ENCODE measurements at regions not wholly inside any gene's neighbourhood (a gene's known extent, or its start where the extent isn't known, plus 50 kb on each side); places are given as distances from the start of the nearest gene placed in this dataset.
"Not testable (repeated sequence)": the region's sequence is repeated elsewhere in the genome, so short reads cannot be mapped to it uniquely, and the experiment has no call there.

DNA sequence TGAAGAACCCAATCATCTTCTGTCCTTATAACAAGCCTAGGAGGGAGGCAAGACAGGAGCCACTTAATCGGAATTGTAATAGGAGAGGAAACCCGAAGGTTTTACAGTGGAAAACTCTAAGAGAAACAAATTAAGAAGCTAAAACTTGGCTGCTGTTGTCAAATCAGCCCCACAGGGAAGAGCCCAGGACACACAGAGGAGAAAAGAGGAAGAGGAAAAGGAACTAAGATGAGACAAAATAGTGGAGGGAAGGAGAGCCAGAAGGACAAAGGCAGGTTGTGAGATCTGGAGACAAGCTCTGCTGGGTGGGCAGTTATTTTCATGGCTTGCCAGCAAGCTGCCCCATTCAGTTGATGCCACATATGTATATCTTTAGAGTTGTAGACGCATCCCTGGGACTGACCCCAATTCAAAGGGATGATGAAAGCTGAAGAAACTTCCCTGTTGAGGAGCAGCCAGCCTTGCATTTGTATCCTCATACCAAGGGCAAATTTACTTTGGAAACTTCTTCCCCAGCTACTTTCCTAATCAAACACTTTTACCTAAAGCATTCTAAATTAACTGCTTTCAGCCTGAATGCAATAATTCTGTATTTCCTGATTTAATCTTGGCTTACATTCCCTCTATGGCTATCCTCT lies 499.8 kb upstream of the MEIS1 start:
- Histone ChIP-seq H3K9me3 (ENCODE audit: severe bottlenecking) (no peaks in the 10 kb centered on the region), H3K27ac (ENCODE audit: poor library complexity, severe bottlenecking) (no peak overlapping the region), H3K36me3 (ENCODE audit: low read depth) (no peaks in the 10 kb centered on the region), H3K4me1 (ENCODE audit: insufficient read depth, poor library complexity, severe bottlenecking) (peaks cover 9% of the 10 kb centered on the region), H3K27me3 (ENCODE audit: insufficient read depth, poor library complexity, severe bottlenecking) (no peaks in the 10 kb centered on the region), H3K4me3 (ENCODE audit: severe bottlenecking) (no peak overlapping the region)
- ATAC-seq (ENCODE audit: low read depth) (no peak), DNase-seq (ENCODE audit: low spot score) (no peak)
- TF ChIP-seq CTCF (IDR thresholded peaks at IDR 0.05; ENCODE audit: poor library complexity, severe bottlenecking), result no peak

- no peak for TF ChIP-seq CTCF (IDR thresholded peaks at IDR 0.05; ENCODE audit: poor library complexity, severe bottlenecking)
- no peak overlapping the region for H3K4me3 ChIP-seq (ENCODE audit: severe bottlenecking)
- no peak overlapping the region for H3K27ac ChIP-seq (ENCODE audit: poor library complexity, severe bottlenecking)
- H3K9me3 ChIP-seq (ENCODE audit: severe bottlenecking), result no peaks in the 10 kb centered on the region
- ATAC-seq (ENCODE audit: low read depth) (no peak), DNase-seq (ENCODE audit: low spot score) (no peak)
- H3K4me1 ChIP-seq (ENCODE audit: insufficient read depth, poor library complexity, severe bottlenecking), result peaks cover 4% of the 10 kb centered on the region
- no peaks in the 10 kb centered on the region for H3K27me3 ChIP-seq (ENCODE audit: insufficient read depth, poor library complexity, severe bottlenecking)
- no peaks in the 10 kb centered on the region for H3K36me3 ChIP-seq (ENCODE audit: low read depth)
Observed at GRCh38 chr2:65932571-65932970, 500.2 kb upstream of the SPRED2 start.

- Histone ChIP-seq H3K27ac (ENCODE audit: poor library complexity, severe bottlenecking) (no peak overlapping the region), H3K4me1 (ENCODE audit: insufficient read depth, poor library complexity, severe bottlenecking) (no peaks in the 10 kb centered on the region), H3K36me3 (ENCODE audit: low read depth) (no peaks in the 10 kb centered on the region), H3K27me3 (ENCODE audit: insufficient read depth, poor library complexity, severe bottlenecking) (no peaks in the 10 kb centered on the region), H3K9me3 (ENCODE audit: severe bottlenecking) (no peaks in the 10 kb centered on the region), H3K4me3 (ENCODE audit: severe bottlenecking) (no peak overlapping the region)
- ATAC-seq (ENCODE audit: low read depth) (no peak), DNase-seq (ENCODE audit: low spot score) (no peak)
- TF ChIP-seq CTCF (IDR thresholded peaks at IDR 0.05; ENCODE audit: poor library complexity, severe bottlenecking), result no peak
Observed at GRCh38 chr2:65931056-65931455, 498.7 kb upstream of the SPRED2 start.

DNA sequence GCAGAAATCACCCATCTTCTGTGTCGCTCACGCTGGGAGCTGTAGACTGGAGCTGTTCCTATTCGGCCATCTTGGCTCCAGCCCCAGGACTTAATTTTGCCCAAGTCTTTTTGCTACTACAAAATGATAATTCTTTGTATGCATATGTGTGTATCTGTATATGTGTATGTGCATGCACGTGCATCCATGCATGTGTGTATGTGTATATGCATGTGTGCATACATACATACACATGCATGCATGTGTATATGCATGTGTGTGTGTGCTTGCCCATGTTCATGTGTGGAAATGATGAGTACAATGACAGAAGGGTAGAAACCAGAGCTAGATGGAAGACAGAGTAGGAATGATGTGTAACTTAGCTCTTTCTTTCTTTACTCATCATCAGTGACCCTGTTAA lies 497.9 kb upstream of the SPRED2 start:
- Histone ChIP-seq H3K36me3 (ENCODE audit: low read depth) (no peaks in the 10 kb centered on the region), H3K9me3 (ENCODE audit: severe bottlenecking) (no peaks in the 10 kb centered on the region), H3K27me3 (ENCODE audit: insufficient read depth, poor library complexity, severe bottlenecking) (no peaks in the 10 kb centered on the region), H3K27ac (ENCODE audit: poor library complexity, severe bottlenecking) (no peak overlapping the region), H3K4me3 (ENCODE audit: severe bottlenecking) (no peak overlapping the region), H3K4me1 (ENCODE audit: insufficient read depth, poor library complexity, severe bottlenecking) (no peaks in the 10 kb centered on the region)
- ATAC-seq (ENCODE audit: low read depth) (no peak), DNase-seq (ENCODE audit: low spot score) (no peak)
- TF ChIP-seq CTCF (IDR thresholded peaks at IDR 0.05; ENCODE audit: poor library complexity, severe bottlenecking), result no peak

GRCh38 chr2:65929664-65930063 lies 497.3 kb upstream of the SPRED2 start:
- H3K9me3 ChIP-seq (ENCODE audit: severe bottlenecking); H3K27ac ChIP-seq (ENCODE audit: poor library complexity, severe bottlenecking); H3K4me3 ChIP-seq (ENCODE audit: severe bottlenecking); ATAC-seq (ENCODE audit: low read depth); H3K4me1 ChIP-seq (ENCODE audit: insufficient read depth, poor library complexity, severe bottlenecking); H3K27me3 ChIP-seq (ENCODE audit: insufficient read depth, poor library complexity, severe bottlenecking); DNase-seq (ENCODE audit: low spot score); H3K36me3 ChIP-seq (ENCODE audit: low read depth): not testable (repeated sequence)

All from RWPE2 (cell line).